Activated naive CD8-positive, alpha-beta T cell (primary cell): ENCODE measurements at regions not wholly inside any gene's neighbourhood (a gene's known extent, or its start where the extent isn't known, plus 50 kb on each side); places are given as distances from the start of the nearest gene placed in this dataset.

Source experiments
- H3K27ac Mint-ChIP-seq: one replicate; pipeline ENCODE4 v1.8.0; 2021; ENCODE audit warnings: mixed read lengths
- H3K27me3 Mint-ChIP-seq: one replicate; pipeline ENCODE4 v1.8.0; 2021; ENCODE audit warnings: mixed read lengths
- H3K36me3 Mint-ChIP-seq: one replicate; pipeline ENCODE4 v1.8.0; 2021; ENCODE audit warnings: mixed read lengths
- H3K4me1 Mint-ChIP-seq: one replicate; pipeline ENCODE4 v1.8.0; 2021; ENCODE audit warnings: low read depth, mixed read lengths
- H3K4me3 Mint-ChIP-seq: one replicate; pipeline ENCODE4 v1.8.0; 2021; ENCODE audit warnings: mild to moderate bottlenecking, mixed read lengths
- H3K9me3 Mint-ChIP-seq: one replicate; pipeline ENCODE4 v1.8.0; 2021; ENCODE audit warnings: low read depth, mixed read lengths

GRCh38 chr5:125198270-125198974, 452.0 kb upstream of the ZNF608 start:
- H3K27me3 Mint-ChIP-seq: no peaks in the 10 kb centered on the region
- no peaks in the 10 kb centered on the region for H3K4me1 Mint-ChIP-seq
- no peak overlapping the region for H3K4me3 Mint-ChIP-seq
- H3K36me3 Mint-ChIP-seq: no peaks in the 10 kb centered on the region
- no peaks in the 10 kb centered on the region for H3K9me3 Mint-ChIP-seq
- no peak overlapping the region for H3K27ac Mint-ChIP-seq

GRCh38 chr5:125199373-125199772, 452.9 kb upstream of the ZNF608 start:
- no peaks in the 10 kb centered on the region for H3K36me3 Mint-ChIP-seq
- no peak overlapping the region for H3K27ac Mint-ChIP-seq
- no peak overlapping the region for H3K4me3 Mint-ChIP-seq
- no peaks in the 10 kb centered on the region for H3K4me1 Mint-ChIP-seq
- H3K9me3 Mint-ChIP-seq: no peaks in the 10 kb centered on the region
- no peaks in the 10 kb centered on the region for H3K27me3 Mint-ChIP-seq

- no peak overlapping the region for H3K4me3 Mint-ChIP-seq
- H3K27ac Mint-ChIP-seq: no peak overlapping the region
- peaks cover 1% of the 10 kb centered on the region for H3K27me3 Mint-ChIP-seq
- H3K36me3 Mint-ChIP-seq: no peaks in the 10 kb centered on the region
- no peaks in the 10 kb centered on the region for H3K4me1 Mint-ChIP-seq
- no peaks in the 10 kb centered on the region for H3K9me3 Mint-ChIP-seq
Measured at GRCh38 chr5:125199968-125200865, 453.8 kb upstream of the ZNF608 start.

GRCh38 chr5:125200866-125201373, 454.5 kb upstream of the ZNF608 start:
- H3K36me3 Mint-ChIP-seq: no peaks in the 10 kb centered on the region
- no peaks in the 10 kb centered on the region for H3K4me1 Mint-ChIP-seq
- H3K9me3 Mint-ChIP-seq: no peaks in the 10 kb centered on the region
- no peak overlapping the region for H3K4me3 Mint-ChIP-seq
- peaks cover 1% of the 10 kb centered on the region for H3K27me3 Mint-ChIP-seq
- H3K27ac Mint-ChIP-seq: no peak overlapping the region

GRCh38 chr5:125201446-125202052, 455.1 kb upstream of the ZNF608 start:
- H3K27me3 Mint-ChIP-seq: peaks cover 1% of the 10 kb centered on the region
- no peak overlapping the region for H3K4me3 Mint-ChIP-seq
- no peaks in the 10 kb centered on the region for H3K4me1 Mint-ChIP-seq
- no peaks in the 10 kb centered on the region for H3K9me3 Mint-ChIP-seq
- H3K36me3 Mint-ChIP-seq: no peaks in the 10 kb centered on the region
- no peak overlapping the region for H3K27ac Mint-ChIP-seq

GRCh38 chr5:125202353-125202752, 455.9 kb upstream of the ZNF608 start:
- Mint-ChIP-seq H3K36me3 (no peaks in the 10 kb centered on the region), H3K4me1 (no peaks in the 10 kb centered on the region), H3K9me3 (no peaks in the 10 kb centered on the region), H3K27ac (no peak overlapping the region), H3K27me3 (peaks cover 1% of the 10 kb centered on the region), H3K4me3 (no peak overlapping the region)

GRCh38 chr5:125202871-125203438, 456.5 kb upstream of the ZNF608 start:
- H3K9me3 Mint-ChIP-seq: no peaks in the 10 kb centered on the region
- H3K27ac Mint-ChIP-seq: no peak overlapping the region
- peaks cover 1% of the 10 kb centered on the region for H3K27me3 Mint-ChIP-seq
- H3K36me3 Mint-ChIP-seq: no peaks in the 10 kb centered on the region
- H3K4me3 Mint-ChIP-seq: no peak overlapping the region
- no peaks in the 10 kb centered on the region for H3K4me1 Mint-ChIP-seq

- H3K36me3 Mint-ChIP-seq: no peaks in the 10 kb centered on the region
- no peak overlapping the region for H3K27ac Mint-ChIP-seq
- H3K4me1 Mint-ChIP-seq: no peaks in the 10 kb centered on the region
- H3K27me3 Mint-ChIP-seq: peaks cover 1% of the 10 kb centered on the region
- H3K4me3 Mint-ChIP-seq: no peak overlapping the region
- H3K9me3 Mint-ChIP-seq: no peaks in the 10 kb centered on the region
Measured at GRCh38 chr5:125203912-125204311, 457.5 kb upstream of the ZNF608 start.

GRCh38 chr5:125205601-125206225, 459.3 kb upstream of the ZNF608 start:
- Mint-ChIP-seq H3K9me3 (no peaks in the 10 kb centered on the region), H3K4me3 (no peak overlapping the region), H3K36me3 (no peaks in the 10 kb centered on the region), H3K27ac (no peak overlapping the region), H3K27me3 (peaks cover 1% of the 10 kb centered on the region), H3K4me1 (no peaks in the 10 kb centered on the region)

- H3K36me3 Mint-ChIP-seq: no peaks in the 10 kb centered on the region
- no peak overlapping the region for H3K27ac Mint-ChIP-seq
- H3K4me3 Mint-ChIP-seq: no peak overlapping the region
- H3K4me1 Mint-ChIP-seq: no peaks in the 10 kb centered on the region
- peaks cover 1% of the 10 kb centered on the region for H3K27me3 Mint-ChIP-seq
- H3K9me3 Mint-ChIP-seq: no peaks in the 10 kb centered on the region
Measured at GRCh38 chr5:125207856-125208255, 461.4 kb upstream of the ZNF608 start.

GRCh38 chr5:125209650-125210049, 463.2 kb upstream of the ZNF608 start:
- H3K36me3 Mint-ChIP-seq: no peaks in the 10 kb centered on the region
- H3K27ac Mint-ChIP-seq: no peak overlapping the region
- H3K27me3 Mint-ChIP-seq: no peaks in the 10 kb centered on the region
- H3K4me3 Mint-ChIP-seq: no peak overlapping the region
- no peaks in the 10 kb centered on the region for H3K4me1 Mint-ChIP-seq
- no peaks in the 10 kb centered on the region for H3K9me3 Mint-ChIP-seq

- Mint-ChIP-seq H3K27ac (no peak overlapping the region), H3K27me3 (no peaks in the 10 kb centered on the region), H3K4me3 (no peak overlapping the region), H3K36me3 (no peaks in the 10 kb centered on the region), H3K9me3 (no peaks in the 10 kb centered on the region), H3K4me1 (no peaks in the 10 kb centered on the region)
Measured at GRCh38 chr5:125210242-125210947, 464.0 kb upstream of the ZNF608 start.

GRCh38 chr5:125214080-125214479, 467.6 kb upstream of the ZNF608 start:
- Mint-ChIP-seq H3K9me3 (no peaks in the 10 kb centered on the region), H3K4me1 (no peaks in the 10 kb centered on the region), H3K36me3 (no peaks in the 10 kb centered on the region), H3K4me3 (no peak overlapping the region), H3K27ac (no peak overlapping the region), H3K27me3 (no peaks in the 10 kb centered on the region)

- Mint-ChIP-seq H3K9me3 (peaks cover 4% of the 10 kb centered on the region), H3K36me3 (no peaks in the 10 kb centered on the region), H3K4me3 (no peak overlapping the region), H3K27ac (no peak overlapping the region), H3K27me3 (no peaks in the 10 kb centered on the region), H3K4me1 (no peaks in the 10 kb centered on the region)
Measured at GRCh38 chr5:125215593-125215992, 469.2 kb upstream of the ZNF608 start.
